Neuronal stem cell (in vitro differentiated cells): ENCODE measurements at regions not wholly inside any gene's neighbourhood (a gene's known extent, or its start where the extent isn't known, plus 50 kb on each side); places are given as distances from the start of the nearest gene placed in this dataset.

Experiments
- DNase-seq: peaks from one replicate; pipeline ENCODE4 v3.0.0-alpha.2; 2013; ENCODE audit warnings: low spot score
- H2AFZ ChIP-seq: one replicate; pipeline ENCODE4 v1.6.1; 2013; ENCODE audit warnings: mild to moderate bottlenecking, low read length, inconsistent platforms
- H2AK5ac ChIP-seq: 2 replicates; pipeline ENCODE4 v1.6.1; 2013; ENCODE audit warnings: low read depth, mild to moderate bottlenecking, inconsistent platforms, low read length, moderate library complexity, mixed read lengths
- H2BK120ac ChIP-seq: 2 replicates; pipeline ENCODE4 v1.6.1; 2013; ENCODE audit warnings: low read depth, mild to moderate bottlenecking, inconsistent platforms, low read length, moderate library complexity, mixed read lengths
- H2BK12ac ChIP-seq: one replicate; pipeline ENCODE4 v1.6.1; 2013; ENCODE audit warnings: low read length, inconsistent platforms
- H2BK15ac ChIP-seq: 2 replicates; pipeline ENCODE4 v1.6.1; 2013; ENCODE audit warnings: mild to moderate bottlenecking, low read length, inconsistent platforms, mixed read lengths
- H2BK5ac ChIP-seq: one replicate; pipeline ENCODE4 v1.6.1; 2013; ENCODE audit warnings: inconsistent platforms, mild to moderate bottlenecking, low read length, moderate library complexity
- H3K14ac ChIP-seq: one replicate; pipeline ENCODE4 v1.6.1; 2013; ENCODE audit warnings: low read length, inconsistent platforms
- H3K18ac ChIP-seq: 2 replicates; pipeline ENCODE4 v1.6.1; 2013; ENCODE audit warnings: low read length, inconsistent platforms
- H3K23ac ChIP-seq: 2 replicates; pipeline ENCODE4 v1.6.1; 2013; ENCODE audit warnings: low read depth, mild to moderate bottlenecking, mixed read lengths, low read length, inconsistent platforms; ENCODE audit not compliant: poor library complexity
- H3K27ac ChIP-seq: replicated peaks from 3 replicates; pipeline ENCODE4 v1.5.1; 2013; ENCODE audit warnings: low read length, inconsistent platforms
- H3K27me3 ChIP-seq, 3 experiments: 2 replicates each; pipeline ENCODE4 v1.6.1; 2013; ENCODE audit warnings: low read length in 3 of 3, mild to moderate bottlenecking in 2 of 3, inconsistent platforms in 1 of 3, low read depth in 1 of 3, mixed read lengths in 1 of 3, moderate library complexity in 1 of 3; ENCODE audit not compliant: control insufficient read depth in 3 of 3, insufficient read depth in 3 of 3
- H3K36me3 ChIP-seq, 2 donors: replicated peaks in 1 of 2; 2 replicates each; pipeline ENCODE4 v1.6.1; 2013; ENCODE audit warnings: low read length in 2 of 2; ENCODE audit not compliant: control insufficient read depth in 2 of 2, insufficient read depth in 2 of 2
- H3K4ac ChIP-seq: 2 replicates; pipeline ENCODE4 v1.6.1; 2013; ENCODE audit warnings: inconsistent platforms, mild to moderate bottlenecking, low read length, moderate library complexity
- H3K4me1 ChIP-seq, 2 donors: 1 replicate in 1 of 2; 2 replicates in 1 of 2; pipeline ENCODE4 v1.6.1; 2013; ENCODE audit warnings: low read length in 2 of 2, low read depth in 1 of 2; ENCODE audit not compliant: control insufficient read depth in 2 of 2, insufficient read depth in 1 of 2
- H3K4me2 ChIP-seq: one replicate; pipeline ENCODE4 v1.6.1; 2013; ENCODE audit warnings: mild to moderate bottlenecking, low read length, inconsistent platforms; ENCODE audit not compliant: insufficient read depth, poor library complexity, severe bottlenecking
- H3K4me3 ChIP-seq, 2 donors: 2 replicates each; pipeline ENCODE4 v1.5.1; 2013; ENCODE audit warnings: low read length in 2 of 2, mild to moderate bottlenecking in 2 of 2, inconsistent platforms in 1 of 2, moderate library complexity in 1 of 2
- H3K79me1 ChIP-seq: one replicate; pipeline ENCODE4 v1.6.1; 2013; ENCODE audit warnings: low read depth, mild to moderate bottlenecking, inconsistent platforms, low read length, moderate library complexity
- H3K9ac ChIP-seq: one replicate; pipeline ENCODE4 v1.6.1; 2013; ENCODE audit warnings: mild to moderate bottlenecking, low read depth, low read length, inconsistent platforms; ENCODE audit not compliant: poor library complexity
- H3K9me3 ChIP-seq, 2 donors: replicated peaks in 1 of 2; 2 replicates each; pipeline versions ENCODE3 to v1.6.1; 2013; ENCODE audit warnings: low read length in 2 of 2, mild to moderate bottlenecking in 2 of 2, inconsistent platforms in 1 of 2, low read depth in 1 of 2, mixed read lengths in 1 of 2, moderate library complexity in 1 of 2; ENCODE audit not compliant: control insufficient read depth in 2 of 2, insufficient read depth in 1 of 2
- H4K8ac ChIP-seq: one replicate; pipeline ENCODE4 v1.6.1; 2013; ENCODE audit warnings: low read depth, mild to moderate bottlenecking, inconsistent platforms, low read length, moderate library complexity
- H4K91ac ChIP-seq: one replicate; pipeline ENCODE4 v1.6.1; 2013; ENCODE audit warnings: low read length, low read depth, mild to moderate bottlenecking, inconsistent platforms; ENCODE audit not compliant: poor library complexity
- WGBS, 2 donors: extraction: QIAGEN DNeasy Blood & Tissue Kit; methylation state at CpG; one replicate each; pipeline ENCODE4 v1.1.7; 2013; ENCODE audit warnings: missing lambda C conversion rate in 2 of 2, mixed read lengths in 1 of 2; ENCODE audit not compliant: insufficient read length in 2 of 2, insufficient replicate concordance in 1 of 2; ENCODE audit errors: extremely low coverage in 2 of 2; 5-methylcytosine and 5-hydroxymethylcytosine counted together

DNA sequence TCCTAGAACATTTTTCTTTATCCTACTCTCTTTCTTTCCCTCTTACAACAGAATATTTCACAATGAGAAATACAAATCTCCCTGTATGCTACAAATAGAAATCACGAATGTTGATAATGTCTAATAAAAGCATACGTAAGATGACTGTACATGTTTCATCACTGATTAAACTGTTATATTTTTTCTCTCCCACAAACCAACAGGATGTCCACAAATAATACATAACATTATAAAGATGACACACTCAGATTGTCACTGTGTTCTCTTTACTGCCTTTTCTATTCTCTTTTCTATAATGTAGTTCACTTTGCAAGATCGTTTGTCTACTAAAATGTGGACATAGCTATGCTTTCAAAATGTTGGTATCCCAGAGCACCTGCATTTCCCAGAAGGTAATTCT lies 90.7 kb upstream of the PARP8 start:
- H2AFZ ChIP-seq, result no peak overlapping the region
- no peak overlapping the region for H2AK5ac ChIP-seq
- no peak overlapping the region for H3K4ac ChIP-seq
- no peak overlapping the region for H2BK12ac ChIP-seq
- H3K9ac ChIP-seq, result no peak overlapping the region
- no peak overlapping the region for H2BK120ac ChIP-seq
- no peak overlapping the region for H4K8ac ChIP-seq
- H3K4me1 ChIP-seq, result peaks cover 0 to 2% of the 10 kb centered on the region in 2 donors
- DNase-seq, result no peak
- no peaks in the 10 kb centered on the region for H3K36me3 ChIP-seq
- no peak overlapping the region for H3K14ac ChIP-seq
- no peaks in the 10 kb centered on the region for H3K79me1 ChIP-seq
- H3K27ac ChIP-seq, result no peak overlapping the region
- no peak overlapping the region for H2BK5ac ChIP-seq
- no peak overlapping the region for H3K23ac ChIP-seq
- no peak overlapping the region for H3K18ac ChIP-seq
- H4K91ac ChIP-seq, result no peak overlapping the region
- no peaks in the 10 kb centered on the region for H3K9me3 ChIP-seq
- H2BK15ac ChIP-seq, result no peak overlapping the region
- H3K4me3 ChIP-seq, result no peak overlapping the region
- H3K4me2 ChIP-seq, result no peak overlapping the region
- WGBS, 2 donors, result no CpG with 5 or more reads among the region's 3 CpGs
- H3K27me3 ChIP-seq, result no peaks in the 10 kb centered on the region

DNA sequence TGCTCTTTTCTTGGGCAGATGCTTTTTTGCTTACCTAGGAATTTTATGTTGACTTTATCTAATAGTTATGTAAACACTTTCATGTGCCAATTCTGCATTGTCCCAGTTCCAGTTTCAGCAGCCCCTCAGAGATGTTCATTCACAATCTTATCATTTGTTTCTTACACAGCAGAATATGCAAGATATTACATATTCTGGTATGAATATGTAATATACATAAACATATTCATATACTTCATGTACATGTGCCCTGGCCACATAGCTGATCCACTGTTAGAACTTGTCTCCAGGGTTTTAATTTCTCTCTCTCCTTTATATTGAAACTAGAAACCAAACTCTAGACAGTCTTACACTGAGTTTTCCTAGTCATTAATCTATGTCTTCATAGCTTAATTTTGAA lies 90.2 kb upstream of the PARP8 start:
- no peak overlapping the region for H4K91ac ChIP-seq
- no peak overlapping the region for H3K27ac ChIP-seq
- no peak for DNase-seq
- H3K4me1 ChIP-seq, result peaks cover 0 to 2% of the 10 kb centered on the region in 2 donors
- H3K4me2 ChIP-seq, result no peak overlapping the region
- H3K18ac ChIP-seq, result no peak overlapping the region
- H3K9me3 ChIP-seq, result no peaks in the 10 kb centered on the region
- H3K27me3 ChIP-seq, result no peaks in the 10 kb centered on the region
- no peak overlapping the region for H3K23ac ChIP-seq
- H3K4me3 ChIP-seq, result no peak overlapping the region
- H2BK12ac ChIP-seq, result no peak overlapping the region
- no peaks in the 10 kb centered on the region for H3K36me3 ChIP-seq
- no peak overlapping the region for H4K8ac ChIP-seq
- H3K4ac ChIP-seq, result no peak overlapping the region
- no peak overlapping the region for H2AK5ac ChIP-seq
- no peak overlapping the region for H2BK15ac ChIP-seq
- no peak overlapping the region for H2BK5ac ChIP-seq
- no peak overlapping the region for H2AFZ ChIP-seq
- H3K79me1 ChIP-seq, result no peaks in the 10 kb centered on the region
- no peak overlapping the region for H3K14ac ChIP-seq
- H3K9ac ChIP-seq, result no peak overlapping the region
- no peak overlapping the region for H2BK120ac ChIP-seq

GRCh38 chr5:50576686-50577256 lies 89.7 kb upstream of the PARP8 start:
- Histone ChIP-seq H3K18ac (no peak overlapping the region), H3K36me3 (no peaks in the 10 kb centered on the region), H2BK5ac (no peak overlapping the region), H3K14ac (no peak overlapping the region), H3K27me3 (no peaks in the 10 kb centered on the region), H3K23ac (no peak overlapping the region), H3K79me1 (no peaks in the 10 kb centered on the region), H2AK5ac (no peak overlapping the region), H2BK15ac (no peak overlapping the region), H3K4me1 (peaks cover 0 to 2% of the 10 kb centered on the region in 2 donors), H4K91ac (no peak overlapping the region), H2AFZ (no peak overlapping the region), H3K4ac (no peak overlapping the region), H3K4me3 (no peak overlapping the region), H2BK120ac (no peak overlapping the region), H4K8ac (no peak overlapping the region), H3K27ac (no peak overlapping the region), H2BK12ac (no peak overlapping the region), H3K9me3 (no peaks in the 10 kb centered on the region), H3K9ac (no peak overlapping the region), H3K4me2 (no peak overlapping the region)
- no peak for DNase-seq
- no CpG with 5 or more reads among the region's 1 CpG for WGBS, 2 donors

DNA sequence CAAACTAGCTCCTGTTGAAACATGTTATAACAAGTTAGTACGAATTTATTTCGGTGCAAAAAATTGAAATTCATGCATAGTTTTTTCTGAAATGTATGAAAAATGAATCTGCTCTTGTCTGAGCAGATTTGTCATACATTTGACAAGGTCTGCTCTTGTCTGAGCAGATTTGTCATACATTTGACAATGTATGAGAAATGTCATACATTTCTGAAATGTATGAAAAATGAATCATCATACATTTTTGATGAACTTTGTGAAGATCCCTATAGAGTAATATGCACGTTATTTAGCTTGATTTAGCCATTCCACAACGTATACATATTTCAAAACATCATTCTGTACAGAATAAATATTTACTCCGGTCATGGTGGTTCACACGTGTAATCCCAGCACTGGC lies 85.9 kb upstream of the PARP8 start:
- DNase-seq, result no peak
- no CpG with 5 or more reads among the region's 6 CpGs for WGBS, 2 donors
- H3K9ac ChIP-seq, result no peak overlapping the region
- H2AFZ ChIP-seq, result no peak overlapping the region
- H3K9me3 ChIP-seq, result no peaks in the 10 kb centered on the region
- no peaks in the 10 kb centered on the region for H3K36me3 ChIP-seq
- no peak overlapping the region for H3K14ac ChIP-seq
- H3K4ac ChIP-seq, result no peak overlapping the region
- no peak overlapping the region for H3K18ac ChIP-seq
- peaks cover 0 to 2% of the 10 kb centered on the region in 2 donors for H3K4me1 ChIP-seq
- H2BK15ac ChIP-seq, result no peak overlapping the region
- H2AK5ac ChIP-seq, result no peak overlapping the region
- H4K8ac ChIP-seq, result no peak overlapping the region
- no peaks in the 10 kb centered on the region for H3K79me1 ChIP-seq
- H3K27ac ChIP-seq, result no peak overlapping the region
- H2BK120ac ChIP-seq, result no peak overlapping the region
- H3K4me3 ChIP-seq, result no peak overlapping the region
- H2BK12ac ChIP-seq, result no peak overlapping the region
- H2BK5ac ChIP-seq, result no peak overlapping the region
- peaks cover 0 to 2% (median 0%) of the 10 kb centered on the region in 3 experiments for H3K27me3 ChIP-seq
- H4K91ac ChIP-seq, result no peak overlapping the region
- H3K4me2 ChIP-seq, result no peak overlapping the region
- no peak overlapping the region for H3K23ac ChIP-seq
